ENCODE measurements at regions not wholly inside any gene's neighbourhood (a gene's known extent, or its start where the extent isn't known, plus 50 kb on each side); places are given as distances from the start of the nearest gene placed in this dataset.

DNA sequence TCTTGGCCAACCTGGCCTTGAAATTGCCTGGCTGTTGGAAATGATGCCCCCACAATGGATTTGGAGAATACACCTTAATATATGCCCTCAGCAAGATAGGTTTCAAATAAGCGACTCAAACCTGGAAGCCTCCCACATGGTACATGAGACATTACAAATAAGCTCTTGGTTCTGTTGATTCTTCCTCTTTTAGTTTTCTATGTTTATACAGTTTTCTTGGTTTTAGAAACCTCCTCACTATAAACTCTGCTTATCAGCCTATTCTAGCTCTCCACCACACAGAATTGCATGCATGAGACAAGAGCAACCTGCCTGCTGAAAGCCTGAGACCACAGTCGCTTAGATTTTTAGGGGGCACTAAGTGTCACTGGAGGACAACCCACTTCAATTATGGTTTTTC is 108.8 kb upstream of the PREP start:
- Mint-ChIP-seq H3K9me3 (no peaks in the 10 kb centered on the region), H3K4me3 (no peak overlapping the region), H3K27ac (no peak overlapping the region), H3K4me1 (no peaks in the 10 kb centered on the region), H3K27me3 (ENCODE audit: low read depth in 2 of 2) (peaks cover 0 to 12% of the 10 kb centered on the region in 2 donors), H3K36me3 (no peaks in the 10 kb centered on the region)
- TF ChIP-seq, protein P1, sequence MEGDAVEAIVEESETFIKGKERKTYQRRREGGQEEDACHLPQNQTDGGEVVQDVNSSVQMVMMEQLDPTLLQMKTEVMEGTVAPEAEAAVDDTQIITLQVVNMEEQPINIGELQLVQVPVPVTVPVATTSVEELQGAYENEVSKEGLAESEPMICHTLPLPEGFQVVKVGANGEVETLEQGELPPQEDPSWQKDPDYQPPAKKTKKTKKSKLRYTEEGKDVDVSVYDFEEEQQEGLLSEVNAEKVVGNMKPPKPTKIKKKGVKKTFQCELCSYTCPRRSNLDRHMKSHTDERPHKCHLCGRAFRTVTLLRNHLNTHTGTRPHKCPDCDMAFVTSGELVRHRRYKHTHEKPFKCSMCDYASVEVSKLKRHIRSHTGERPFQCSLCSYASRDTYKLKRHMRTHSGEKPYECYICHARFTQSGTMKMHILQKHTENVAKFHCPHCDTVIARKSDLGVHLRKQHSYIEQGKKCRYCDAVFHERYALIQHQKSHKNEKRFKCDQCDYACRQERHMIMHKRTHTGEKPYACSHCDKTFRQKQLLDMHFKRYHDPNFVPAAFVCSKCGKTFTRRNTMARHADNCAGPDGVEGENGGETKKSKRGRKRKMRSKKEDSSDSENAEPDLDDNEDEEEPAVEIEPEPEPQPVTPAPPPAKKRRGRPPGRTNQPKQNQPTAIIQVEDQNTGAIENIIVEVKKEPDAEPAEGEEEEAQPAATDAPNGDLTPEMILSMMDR (IDR thresholded peaks at IDR 0.05): no peak
- DNase-seq (no peak), ATAC-seq (no peak)
- Histone ChIP-seq H3K9me3 (ENCODE audit: control insufficient read depth, insufficient read depth, low read length) (no peaks in the 10 kb centered on the region), H3K4me3 (ENCODE audit: low read length) (no peak overlapping the region), H3K4me1 (ENCODE audit: control insufficient read depth, insufficient read depth, low read length) (no peaks in the 10 kb centered on the region), H3K27ac (ENCODE audit: low read length) (no peak overlapping the region), H3K27me3 (ENCODE audit: control insufficient read depth, insufficient read depth, low read length) (no peaks in the 10 kb centered on the region), H3K36me3 (ENCODE audit: control insufficient read depth, insufficient read depth, low read length) (no peaks in the 10 kb centered on the region)
- intact Hi-C loops (cut with micrococcal nuclease): no loop called here
- WGBS (ENCODE audit: insufficient coverage): 100% methylated on average over 2 of the region's 2 CpGs

DNA sequence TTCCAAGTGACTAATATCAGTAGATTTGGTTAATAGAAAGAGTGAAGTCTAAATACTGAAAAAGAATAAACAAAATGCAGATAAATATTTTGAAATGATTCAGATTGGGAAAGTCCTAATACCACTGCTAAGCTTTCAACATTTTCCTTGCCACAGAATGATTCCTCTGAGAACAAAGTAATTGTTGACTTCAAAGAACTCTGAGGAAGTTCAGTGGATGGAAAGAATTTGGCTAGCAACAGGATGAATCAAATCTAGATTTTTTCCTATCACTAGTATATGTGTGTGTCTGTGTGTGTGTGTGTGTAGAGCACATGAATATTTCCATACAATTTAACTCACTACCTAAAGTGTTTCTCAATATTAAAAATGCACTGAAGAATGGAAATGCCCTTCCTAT is 107.9 kb upstream of the PREP start:
- Mint-ChIP-seq H3K36me3 (no peaks in the 10 kb centered on the region), H3K27me3 (ENCODE audit: low read depth in 2 of 2) (peaks cover 0 to 12% of the 10 kb centered on the region in 2 donors), H3K9me3 (no peaks in the 10 kb centered on the region), H3K4me1 (no peaks in the 10 kb centered on the region), H3K27ac (no peak overlapping the region), H3K4me3 (no peak overlapping the region)
- Histone ChIP-seq H3K36me3 (ENCODE audit: control insufficient read depth, insufficient read depth, low read length) (no peaks in the 10 kb centered on the region), H3K4me3 (ENCODE audit: low read length) (no peak overlapping the region), H3K27me3 (ENCODE audit: control insufficient read depth, insufficient read depth, low read length) (no peaks in the 10 kb centered on the region), H3K27ac (ENCODE audit: low read length) (no peak overlapping the region), H3K9me3 (ENCODE audit: control insufficient read depth, insufficient read depth, low read length) (no peaks in the 10 kb centered on the region), H3K4me1 (ENCODE audit: control insufficient read depth, insufficient read depth, low read length) (no peaks in the 10 kb centered on the region)
- TF ChIP-seq, protein P1 (IDR thresholded peaks at IDR 0.05): no peak
- no peak for ATAC-seq
- DNase-seq: no peak
- intact Hi-C loops (cut with micrococcal nuclease): no loop called here

DNA sequence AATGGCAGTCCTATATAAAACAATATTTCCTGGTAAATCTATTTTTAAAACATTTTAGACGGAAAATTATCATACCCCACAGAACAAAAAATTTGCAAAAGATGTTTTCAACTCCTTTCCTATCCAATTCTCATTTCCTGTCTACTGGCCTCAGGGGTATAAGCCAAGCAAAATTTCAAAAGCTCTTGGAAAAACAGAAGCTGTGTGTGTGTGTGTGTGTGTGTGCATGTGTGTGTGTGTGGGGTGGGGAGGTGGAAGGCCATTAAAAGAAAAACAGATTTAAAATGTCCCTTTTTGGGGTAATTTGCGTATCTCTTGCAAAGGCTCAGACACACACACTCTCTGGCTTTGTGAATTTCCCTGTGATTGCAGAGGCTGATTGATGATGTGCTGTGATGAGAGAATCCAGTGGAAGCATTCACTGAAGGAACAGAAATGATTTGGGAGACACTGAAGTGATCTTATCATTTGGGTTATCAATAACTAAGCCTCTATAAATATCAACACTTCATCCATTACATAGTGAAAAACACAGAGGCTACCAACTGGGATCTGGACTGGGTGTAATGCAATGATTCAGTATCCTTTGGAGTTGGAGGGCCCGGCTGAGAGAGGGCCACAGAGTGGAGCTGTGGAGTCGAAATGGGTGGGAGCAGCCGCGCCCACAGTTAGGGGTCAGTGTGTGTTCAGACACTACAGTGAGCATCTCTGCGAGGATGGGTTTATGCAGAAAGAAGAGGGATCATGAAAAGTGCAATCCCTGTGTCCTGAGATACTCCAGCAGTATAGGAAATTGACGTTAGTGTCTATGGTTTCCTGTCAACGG is 106.8 kb upstream of the PREP start:
- no peaks in the 10 kb centered on the region for H3K27me3 ChIP-seq (ENCODE audit: control insufficient read depth, insufficient read depth, low read length)
- Mint-ChIP-seq H3K4me3 (no peak overlapping the region), H3K36me3 (no peaks in the 10 kb centered on the region), H3K27me3 (ENCODE audit: low read depth in 2 of 2) (peaks cover 0 to 12% of the 10 kb centered on the region in 2 donors), H3K9me3 (no peaks in the 10 kb centered on the region), H3K27ac (no peak overlapping the region), H3K4me1 (no peaks in the 10 kb centered on the region)
- intact Hi-C loops (cut with micrococcal nuclease): no loop called here
- ATAC-seq: no peak
- no peaks in the 10 kb centered on the region for H3K36me3 ChIP-seq (ENCODE audit: control insufficient read depth, insufficient read depth, low read length)
- 77% methylated on average over 8 of the region's 9 CpGs for WGBS (ENCODE audit: insufficient coverage)
- no peaks in the 10 kb centered on the region for H3K9me3 ChIP-seq (ENCODE audit: control insufficient read depth, insufficient read depth, low read length)
- no peaks in the 10 kb centered on the region for H3K4me1 ChIP-seq (ENCODE audit: control insufficient read depth, insufficient read depth, low read length)
- no peak overlapping the region for H3K4me3 ChIP-seq (ENCODE audit: low read length)
- H3K27ac ChIP-seq (ENCODE audit: low read length): no peak overlapping the region
- DNase-seq: no peak
- TF ChIP-seq, protein P1 (IDR thresholded peaks at IDR 0.05): no peak

DNA sequence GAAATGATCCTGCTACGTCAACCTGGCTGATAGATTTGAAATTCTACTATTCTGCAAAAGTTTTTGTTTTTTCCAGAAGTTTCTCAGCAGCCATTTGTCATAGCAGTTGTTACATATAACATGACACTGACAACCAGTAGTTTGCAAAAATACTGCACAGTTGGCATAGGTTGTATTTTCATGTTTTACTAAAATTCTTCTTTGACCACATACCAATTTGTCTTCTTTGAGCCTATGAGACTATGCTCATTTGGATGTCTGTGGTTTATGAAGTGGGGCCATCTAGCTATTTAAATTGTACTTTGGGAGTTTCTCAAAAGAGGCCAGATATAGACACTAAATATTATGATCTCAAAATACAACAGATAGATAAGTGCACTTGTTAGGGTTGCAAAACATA is 104.9 kb upstream of the PREP start:
- no peak overlapping the region for H3K4me3 Mint-ChIP-seq
- 100% methylated on average over 1 of the region's 1 CpG for WGBS (ENCODE audit: insufficient coverage)
- H3K9me3 ChIP-seq (ENCODE audit: control insufficient read depth, insufficient read depth, low read length): no peaks in the 10 kb centered on the region
- DNase-seq (no peak), ATAC-seq (no peak)
- no peaks in the 10 kb centered on the region for H3K27me3 ChIP-seq (ENCODE audit: control insufficient read depth, insufficient read depth, low read length)
- no peak overlapping the region for H3K27ac Mint-ChIP-seq
- no peak overlapping the region for H3K27ac ChIP-seq (ENCODE audit: low read length)
- H3K4me1 ChIP-seq (ENCODE audit: control insufficient read depth, insufficient read depth, low read length): no peaks in the 10 kb centered on the region
- no peaks in the 10 kb centered on the region for H3K9me3 Mint-ChIP-seq
- TF ChIP-seq, protein P1 (IDR thresholded peaks at IDR 0.05): no peak
- peaks cover 0 to 12% of the 10 kb centered on the region in 2 donors for H3K27me3 Mint-ChIP-seq (ENCODE audit: low read depth in 2 of 2)
- H3K36me3 ChIP-seq (ENCODE audit: control insufficient read depth, insufficient read depth, low read length): no peaks in the 10 kb centered on the region
- intact Hi-C loops (cut with micrococcal nuclease): no loop called here
- no peak overlapping the region for H3K4me3 ChIP-seq (ENCODE audit: low read length)
- H3K4me1 Mint-ChIP-seq: no peaks in the 10 kb centered on the region
- no peaks in the 10 kb centered on the region for H3K36me3 Mint-ChIP-seq

All from natural killer cell (primary cell).